SK-N-DZ (cell line): ENCODE measurements at regions not wholly inside any gene's neighbourhood (a gene's known extent, or its start where the extent isn't known, plus 50 kb on each side); places are given as distances from the start of the nearest gene placed in this dataset.

Source experiments
- DNase-seq: peaks from one replicate; pipeline ENCODE4 v3.0.0-alpha.2; 2015; ENCODE audit warnings: low spot score

GRCh38 chr4:128601991-128602695 is 207.4 kb upstream of the JADE1 start:
- DNase-seq = no peak

- DNase-seq = peak; percentile 4
These were observed 208.3 kb upstream of the JADE1 start for GRCh38 chr4:128600996-128601871.

GRCh38 chr4:128600410-128600809 is 209.1 kb upstream of the JADE1 start:
- no peak for DNase-seq

- DNase-seq = no peak
These were observed 212.0 kb upstream of the JADE1 start for GRCh38 chr4:128597500-128597899.

- DNase-seq = no peak
These were observed 212.6 kb upstream of the JADE1 start for GRCh38 chr4:128596853-128597252.

- no peak for DNase-seq
These were observed 213.4 kb upstream of the JADE1 start for GRCh38 chr4:128596115-128596514.

- peak; percentile 5 for DNase-seq
These were observed 218.0 kb upstream of the JADE1 start for GRCh38 chr4:128591482-128591881.

- no peak for DNase-seq
These were observed 218.7 kb upstream of the JADE1 start for GRCh38 chr4:128590773-128591172.

- no peak for DNase-seq
These were observed 219.3 kb upstream of the JADE1 start for GRCh38 chr4:128590034-128590740.

GRCh38 chr4:128589384-128589965 is 220.0 kb upstream of the JADE1 start:
- no peak for DNase-seq

GRCh38 chr4:128587382-128587781 is 222.1 kb upstream of the JADE1 start:
- no peak for DNase-seq

- no peak for DNase-seq
These were observed 225.5 kb upstream of the JADE1 start for GRCh38 chr4:128583753-128584712.

GRCh38 chr4:128582427-128582870 is 227.1 kb upstream of the JADE1 start:
- no peak for DNase-seq

GRCh38 chr4:128579154-128579853 is 230.2 kb upstream of the JADE1 start:
- no peak for DNase-seq

GRCh38 chr4:128574706-128575105 is 234.8 kb upstream of the JADE1 start:
- DNase-seq = no peak

GRCh38 chr4:128573781-128574508 is 235.6 kb upstream of the JADE1 start:
- no peak for DNase-seq

GRCh38 chr4:128572778-128573241 is 236.7 kb upstream of the JADE1 start:
- no peak for DNase-seq

GRCh38 chr4:128571747-128572146 is 237.8 kb upstream of the JADE1 start:
- DNase-seq = no peak

GRCh38 chr4:128570387-128570975 is 239.0 kb upstream of the JADE1 start:
- no peak for DNase-seq
